Kidney capillary endothelial cell (primary cell): ENCODE measurements at regions not wholly inside any gene's neighbourhood (a gene's known extent, or its start where the extent isn't known, plus 50 kb on each side); places are given as distances from the start of the nearest gene placed in this dataset.

Experiments used
- DNase-seq: peaks from one replicate; pipeline ENCODE4 v3.0.0-alpha.2; 2018; ENCODE audit warnings: low spot score

- no peak for DNase-seq
Measured at GRCh38 chr2:58553522-58553921, 312.4 kb upstream of the FANCL start.

DNA sequence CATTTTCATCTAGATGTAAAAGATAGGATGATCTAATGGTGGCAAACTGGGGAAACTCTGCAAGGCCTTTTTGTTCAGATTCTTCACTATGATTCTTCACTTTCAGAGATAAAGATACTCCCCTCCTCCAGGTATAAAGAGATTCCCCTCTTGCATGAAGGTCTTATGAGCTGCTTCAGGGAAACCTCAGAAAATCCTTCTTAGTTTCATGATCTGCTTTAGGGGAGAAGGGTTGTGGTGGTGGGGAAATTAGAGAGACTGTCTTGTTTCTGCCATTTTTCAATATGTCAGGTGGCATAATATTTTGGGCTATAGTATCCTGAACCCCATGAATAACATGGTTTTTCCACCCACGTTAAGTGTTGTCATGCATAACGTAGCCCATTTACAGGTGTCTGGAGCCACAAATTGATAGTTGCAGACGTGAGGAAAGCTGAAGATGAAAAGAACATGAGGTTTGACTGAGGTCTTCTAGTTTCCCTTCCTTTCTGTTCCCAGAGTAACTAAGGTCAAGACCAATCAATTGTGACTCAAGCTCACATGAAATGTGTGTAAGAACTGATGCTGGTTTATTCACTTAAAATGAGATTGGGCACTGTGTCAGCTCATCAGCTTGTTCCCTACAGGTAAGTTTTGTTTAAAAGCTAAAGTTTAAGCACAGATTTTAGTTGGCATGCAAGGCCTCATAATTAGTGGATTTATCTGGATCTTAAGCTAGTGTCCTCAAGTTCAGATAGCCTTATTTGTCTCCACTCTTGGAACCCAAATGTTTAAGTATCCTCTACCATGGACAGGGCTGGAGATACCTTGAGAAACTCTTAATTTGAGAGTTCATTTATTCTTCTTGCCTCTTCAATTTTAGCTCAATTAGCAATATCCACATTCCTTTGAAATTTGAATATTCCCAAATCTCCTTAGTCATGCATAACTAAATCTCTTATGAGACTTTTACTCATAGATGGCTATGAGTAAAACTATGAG, 304.5 kb upstream of the FANCL start:
- no peak for DNase-seq

- no peak for DNase-seq
Measured at GRCh38 chr2:58543442-58543841, 302.3 kb upstream of the FANCL start.

- DNase-seq, result no peak
Measured at GRCh38 chr2:58541511-58541910, 300.4 kb upstream of the FANCL start.

DNA sequence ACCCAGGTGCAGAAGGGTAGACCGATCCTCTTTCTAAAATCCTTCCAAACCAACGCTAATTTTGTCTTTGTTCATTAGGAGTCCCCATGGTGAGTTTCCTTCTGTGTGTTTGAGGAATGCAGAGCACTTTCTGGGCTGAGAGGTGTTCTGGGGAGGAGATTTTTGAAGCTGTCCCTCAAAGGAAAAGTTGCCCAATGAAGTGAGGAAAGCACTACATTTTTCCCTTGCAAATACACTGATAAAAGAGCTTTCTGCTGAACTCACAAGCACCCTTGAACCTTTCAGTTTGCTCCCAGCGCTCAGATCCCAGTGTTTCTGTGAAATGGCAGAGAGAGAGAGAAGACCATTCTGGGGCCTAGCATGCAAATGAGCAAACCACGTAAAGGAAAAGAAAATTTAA, 299.6 kb upstream of the FANCL start:
- DNase-seq, result no peak

- DNase-seq, result no peak
Measured at GRCh38 chr2:58539973-58540372, 298.8 kb upstream of the FANCL start.

- no peak for DNase-seq
Measured at GRCh38 chr2:58535990-58536389, 294.9 kb upstream of the FANCL start.

GRCh38 chr2:58535182-58535581, 294.1 kb upstream of the FANCL start:
- DNase-seq, result no peak

GRCh38 chr2:58533376-58533775, 292.3 kb upstream of the FANCL start:
- no peak for DNase-seq

DNA sequence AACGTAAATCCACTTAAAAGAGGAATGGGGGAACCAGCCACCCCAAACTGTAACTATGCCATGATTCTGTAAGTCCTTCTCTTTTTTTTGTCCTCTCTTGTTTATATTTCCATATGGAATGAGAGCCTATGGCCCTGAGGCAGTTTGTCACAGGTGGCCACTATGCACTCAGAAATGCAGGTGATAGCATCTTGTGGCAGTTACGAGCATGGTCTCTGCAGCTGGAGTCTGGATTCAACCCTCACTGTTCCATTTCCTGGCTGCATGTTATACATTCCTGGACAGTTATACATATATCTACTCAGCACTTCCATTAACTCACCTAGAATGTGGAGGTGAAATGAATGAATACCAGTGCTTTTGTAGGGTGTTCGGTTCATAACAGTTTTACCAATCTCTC, 291.5 kb upstream of the FANCL start:
- no peak for DNase-seq

- DNase-seq, result no peak
Measured at GRCh38 chr2:58527647-58528046, 286.5 kb upstream of the FANCL start.

DNA sequence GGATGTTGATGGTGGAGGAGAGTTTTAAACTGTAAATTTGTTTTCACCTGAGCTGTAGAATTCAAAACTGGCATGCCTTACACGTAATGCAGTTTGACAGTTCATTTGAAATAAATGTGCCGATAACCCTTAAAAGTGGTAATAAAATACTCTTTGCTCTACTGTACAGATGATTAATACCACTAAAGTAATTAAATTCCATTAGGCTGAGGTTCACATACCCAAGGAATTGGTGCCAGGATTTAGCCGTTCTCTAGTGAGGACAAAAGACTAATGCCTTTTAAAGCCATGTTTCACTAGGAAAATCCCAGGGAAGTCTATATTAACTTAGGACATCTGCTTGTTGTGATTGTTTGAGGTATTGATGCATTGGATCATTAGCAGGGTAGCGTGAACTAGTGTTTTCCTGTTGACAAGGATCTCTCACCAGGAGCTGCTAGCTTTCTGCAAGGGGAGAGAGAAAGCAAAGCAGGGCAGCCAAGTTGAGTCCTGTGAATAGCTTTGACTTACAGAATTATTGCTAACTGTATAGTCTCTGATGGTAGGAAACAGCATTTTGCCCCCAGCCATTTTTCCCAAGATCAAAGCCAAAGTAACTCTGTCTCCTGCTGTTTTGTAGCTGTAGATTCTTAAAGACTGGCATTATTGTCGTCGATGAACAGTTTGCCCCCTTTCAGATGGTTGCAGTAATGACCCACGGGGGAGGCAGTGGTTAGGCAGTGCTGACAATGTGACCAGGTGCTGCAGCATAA, 280.9 kb upstream of the FANCL start:
- no peak for DNase-seq

DNA sequence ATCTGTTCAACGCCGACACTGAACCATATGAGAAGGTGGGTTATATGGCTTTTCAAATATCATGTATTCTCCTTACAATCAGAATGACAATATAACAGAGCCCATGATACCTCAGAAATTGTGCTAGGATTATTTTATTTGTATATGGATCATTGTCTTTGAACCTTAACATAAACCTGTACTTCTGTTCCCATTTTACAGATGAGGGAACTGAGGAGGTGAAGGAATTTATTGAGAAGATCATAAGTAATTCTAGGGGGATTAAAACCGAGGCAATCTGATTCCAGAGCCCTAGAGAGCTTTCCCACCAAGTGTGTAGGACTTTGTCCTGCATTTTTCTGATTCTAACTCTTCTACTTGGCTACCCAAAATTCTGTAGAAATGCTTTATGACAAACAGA, 279.8 kb upstream of the FANCL start:
- DNase-seq, result no peak

DNA sequence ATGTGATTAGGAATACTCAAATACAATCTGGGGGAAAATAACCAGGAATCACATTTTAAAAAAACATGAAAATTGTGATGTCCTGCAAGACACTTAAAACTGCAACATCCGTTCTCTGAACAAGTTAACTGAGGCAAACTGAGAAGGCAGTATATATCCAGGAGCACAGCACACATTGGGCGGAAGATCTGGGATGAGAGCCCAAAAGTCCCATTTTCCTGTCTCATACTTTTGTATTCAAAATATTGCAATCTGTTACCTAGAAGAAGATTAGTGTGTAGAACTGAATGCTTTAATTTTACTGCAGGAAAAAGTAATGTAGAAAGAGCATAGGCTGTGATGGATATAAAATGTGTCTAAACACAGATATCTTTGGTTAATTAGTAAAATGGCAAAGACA, 276.8 kb upstream of the FANCL start:
- DNase-seq, result no peak

- no peak for DNase-seq
Measured at GRCh38 chr2:58516695-58517094, 275.6 kb upstream of the FANCL start.

DNA sequence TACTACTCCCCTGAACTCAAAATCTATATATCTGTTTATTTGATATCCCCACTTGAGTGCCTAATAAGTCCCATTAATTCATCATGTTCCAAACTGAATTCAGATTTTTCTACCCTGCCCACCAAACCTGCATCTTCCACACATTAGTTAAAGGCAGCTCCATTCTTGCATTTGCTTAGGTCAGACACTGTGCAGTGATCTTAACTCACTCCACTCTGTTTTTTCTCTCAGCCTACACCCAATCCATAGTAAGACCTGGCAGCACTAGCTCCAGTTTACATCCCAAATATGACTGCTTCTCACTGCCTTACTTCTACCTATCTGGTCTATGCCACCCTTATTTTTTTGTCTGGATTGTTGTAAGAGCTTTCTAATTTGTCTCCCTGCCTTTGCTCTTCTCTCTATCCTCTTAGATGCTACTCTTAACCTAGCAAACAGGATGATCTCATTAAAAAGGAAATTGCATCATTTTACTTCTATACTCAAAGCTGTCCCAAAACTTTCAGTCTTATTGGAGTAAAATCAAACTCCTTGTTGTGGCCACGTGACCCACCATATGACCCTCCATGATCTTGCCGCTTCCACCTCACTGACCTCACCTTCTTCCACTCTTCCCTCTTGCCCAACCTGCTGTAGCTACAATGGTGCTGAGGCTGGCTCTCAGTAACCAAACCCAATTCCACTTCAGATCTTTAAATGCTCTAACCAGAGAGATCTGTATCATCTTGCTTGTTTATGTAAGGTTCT, 274.9 kb upstream of the FANCL start:
- DNase-seq, result no peak

DNA sequence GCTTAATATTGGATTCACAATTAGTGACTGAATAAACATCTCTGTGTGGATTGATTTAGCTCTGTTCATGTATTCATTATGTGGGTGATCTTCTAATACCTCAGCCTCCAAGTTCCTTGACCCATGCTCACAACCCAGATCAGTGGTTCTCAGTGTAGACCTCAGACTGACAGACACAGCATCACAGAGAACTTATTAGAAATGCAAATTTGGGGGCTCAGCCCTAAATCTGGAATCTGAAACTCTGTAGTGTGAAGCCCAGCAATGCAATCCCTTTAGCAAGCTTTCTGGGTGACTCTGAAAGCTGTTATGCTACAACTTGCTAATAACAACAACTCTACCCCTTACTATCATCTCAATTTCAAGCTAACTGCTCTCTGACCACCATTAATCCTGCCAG, 273.1 kb upstream of the FANCL start:
- no peak for DNase-seq

- no peak for DNase-seq
Measured at GRCh38 chr2:58512878-58513277, 271.8 kb upstream of the FANCL start.

DNA sequence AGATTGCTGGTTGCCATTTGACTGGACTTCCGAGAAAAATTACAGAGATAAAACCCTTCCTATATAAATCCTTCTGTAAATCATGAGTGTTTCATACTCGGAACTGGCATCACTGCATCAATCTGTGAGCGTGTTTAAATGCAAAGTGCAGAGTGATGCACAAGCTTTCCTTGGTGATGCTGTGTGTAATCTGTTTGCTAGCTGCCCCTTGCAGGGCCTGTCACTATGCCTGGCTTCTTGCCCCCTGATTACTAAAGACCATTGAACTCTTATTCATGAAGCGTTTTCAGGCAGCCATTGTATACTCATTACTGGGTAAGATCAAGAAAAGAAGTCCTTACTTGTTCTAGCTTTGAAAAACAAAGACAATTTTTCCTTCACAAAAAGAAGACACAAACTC, 266.9 kb upstream of the FANCL start:
- DNase-seq, result no peak

DNA sequence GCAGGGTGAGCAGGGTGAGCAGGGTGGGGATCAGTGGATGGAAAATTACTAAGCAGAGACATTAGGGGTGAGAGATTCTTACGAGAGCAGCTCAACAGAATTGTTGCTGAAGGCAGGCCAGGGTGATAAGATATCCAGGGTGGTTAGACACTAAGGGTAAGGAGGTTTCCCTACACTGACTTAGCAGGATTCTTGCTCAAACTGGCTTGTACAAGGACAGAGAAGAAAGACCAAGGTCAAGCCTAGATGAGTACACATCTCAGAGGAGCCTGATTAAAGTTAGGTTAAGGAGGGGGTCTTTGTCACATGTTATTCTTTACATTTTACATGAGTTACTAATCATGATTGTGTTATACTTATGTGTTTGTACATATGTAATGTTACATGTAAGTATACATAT, 262.8 kb upstream of the FANCL start:
- no peak for DNase-seq

DNA sequence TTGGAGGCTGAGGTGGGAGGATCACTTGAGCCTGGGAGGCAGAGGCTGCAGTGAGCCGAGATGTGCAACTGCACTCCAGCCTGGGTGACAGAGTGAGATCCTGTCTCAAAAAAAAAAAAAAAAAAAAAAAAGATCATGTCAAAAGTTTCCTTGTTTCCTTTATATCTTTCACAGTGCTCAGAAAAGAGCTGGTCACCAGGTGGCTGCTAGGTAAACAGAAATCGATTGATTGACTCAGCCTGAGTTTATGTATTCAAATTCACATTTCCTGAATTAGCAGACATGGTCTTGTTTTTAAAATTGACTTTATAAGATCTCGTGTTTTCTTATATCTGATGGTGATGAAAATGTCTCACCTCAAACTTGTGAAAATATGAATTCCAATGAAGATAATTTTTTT, 261.8 kb upstream of the FANCL start:
- DNase-seq, result no peak

GRCh38 chr2:58501371-58502160, 260.4 kb upstream of the FANCL start:
- DNase-seq, result no peak
